NCI-H510A (cell line): ENCODE measurements at regions not wholly inside any gene's neighbourhood (a gene's known extent, or its start where the extent isn't known, plus 50 kb on each side); places are given as distances from the start of the nearest gene placed in this dataset.

Experiments
- DNase-seq: peaks from one replicate; lab custom pipeline; 2025; lab: John Stamatoyannopoulos, UW

- no peak for DNase-seq
Measured at GRCh38 chr18:7482342-7482741, 84.8 kb upstream of the PTPRM start.

- no peak for DNase-seq
Measured at GRCh38 chr18:7485616-7486015, 81.5 kb upstream of the PTPRM start.

GRCh38 chr18:7488571-7488970, 78.5 kb upstream of the PTPRM start:
- no peak for DNase-seq

- no peak for DNase-seq
Measured at GRCh38 chr18:7490104-7490503, 77.0 kb upstream of the PTPRM start.

GRCh38 chr18:7492385-7492784, 74.7 kb upstream of the PTPRM start:
- DNase-seq, result no peak

- no peak for DNase-seq
Measured at GRCh38 chr18:7497081-7497480, 70.0 kb upstream of the PTPRM start.

- no peak for DNase-seq
Measured at GRCh38 chr18:7511106-7511505, 56.0 kb upstream of the PTPRM start.

- DNase-seq, result no peak
Measured at GRCh38 chr18:7512348-7512747, 54.8 kb upstream of the PTPRM start.

GRCh38 chr18:7512990-7513389, 54.1 kb upstream of the PTPRM start:
- no peak for DNase-seq

- no peak for DNase-seq
Measured at GRCh38 chr18:7514796-7515440, 52.2 kb upstream of the PTPRM start.

- DNase-seq, result peak; percentile 59
Measured at GRCh38 chr18:7516266-7517117, 50.6 kb upstream of the PTPRM start.
